Lung (tissue), 11 donors: ENCODE measurements at regions not wholly inside any gene's neighbourhood (a gene's known extent, or its start where the extent isn't known, plus 50 kb on each side); places are given as distances from the start of the nearest gene placed in this dataset.

Experiments used
- ATAC-seq: fragments of 200-7000 bp; cut with Tn5 transposase; one replicate; pipeline ENCODE4 v1.9.1; 2020; ENCODE audit warnings: moderate number of reproducible peaks; ENCODE audit not compliant: insufficient read depth, low FRiP score
- DNase-seq, 3 donors: peaks; one replicate each; pipeline ENCODE4 v3.0.0-alpha.2; 2013 to 2017
- H3K27ac ChIP-seq, 2 donors: one replicate each; pipeline ENCODE4 v1.5.1; 2013; ENCODE audit warnings: mild to moderate bottlenecking in 2 of 2, moderate library complexity in 2 of 2, control low read depth in 1 of 2, inconsistent platforms in 1 of 2, low read depth in 1 of 2, low read length in 1 of 2
- H3K27me3 ChIP-seq, 3 donors: one replicate each; pipeline ENCODE4 v1.5.1; 2013; ENCODE audit warnings: low read length in 2 of 3; ENCODE audit not compliant: control insufficient read depth in 3 of 3, insufficient read depth in 3 of 3
- H3K36me3 ChIP-seq, 4 donors: one replicate each; pipeline ENCODE4 v1.5.1; 2013; ENCODE audit warnings: low read length in 4 of 4, mild to moderate bottlenecking in 1 of 4, moderate library complexity in 1 of 4; ENCODE audit not compliant: control insufficient read depth in 4 of 4, insufficient read depth in 4 of 4
- H3K4me1 ChIP-seq, 5 donors: one replicate each; pipeline ENCODE4 v1.5.1; 2013; ENCODE audit warnings: low read length in 5 of 5, mild to moderate bottlenecking in 2 of 5, moderate library complexity in 1 of 5; ENCODE audit not compliant: control insufficient read depth in 5 of 5, insufficient read depth in 5 of 5
- H3K4me3 ChIP-seq: one replicate; pipeline ENCODE4 v1.5.1; 2013; ENCODE audit warnings: mild to moderate bottlenecking, control low read depth, moderate library complexity
- H3K9ac ChIP-seq, 2 donors: one replicate each; pipeline ENCODE4 v1.5.1; 2013; ENCODE audit warnings: low read length in 2 of 2, control low read depth in 1 of 2; ENCODE audit not compliant: insufficient read depth in 1 of 2
- H3K9me3 ChIP-seq, 4 donors: one replicate each; pipeline ENCODE4 v1.5.1; 2013; ENCODE audit warnings: low read length in 3 of 4, mild to moderate bottlenecking in 1 of 4, moderate library complexity in 1 of 4; ENCODE audit not compliant: control insufficient read depth in 4 of 4, insufficient read depth in 3 of 4
- WGBS, 2 donors: extraction: QIAGEN DNeasy Blood & Tissue Kit; methylation state at CpG; one replicate each; pipeline ENCODE4 v1.1.7; 2013; 5-methylcytosine and 5-hydroxymethylcytosine counted together
- TF ChIP-seq, protein P1 (sequence below): IDR thresholded peaks from 2 replicates; pipeline ENCODE4 v1.5.1; 2012; ENCODE audit warnings: mild to moderate bottlenecking; ENCODE audit errors: control extremely low read depth, extremely low read depth
- donor health status: control.
- donor health status: control.
- donor health status: Bipolar disorder and iron deficiency.
- donor health status: healthy.
- donor health status: DM: yes; HTN: yes; CAD: no.

DNA sequence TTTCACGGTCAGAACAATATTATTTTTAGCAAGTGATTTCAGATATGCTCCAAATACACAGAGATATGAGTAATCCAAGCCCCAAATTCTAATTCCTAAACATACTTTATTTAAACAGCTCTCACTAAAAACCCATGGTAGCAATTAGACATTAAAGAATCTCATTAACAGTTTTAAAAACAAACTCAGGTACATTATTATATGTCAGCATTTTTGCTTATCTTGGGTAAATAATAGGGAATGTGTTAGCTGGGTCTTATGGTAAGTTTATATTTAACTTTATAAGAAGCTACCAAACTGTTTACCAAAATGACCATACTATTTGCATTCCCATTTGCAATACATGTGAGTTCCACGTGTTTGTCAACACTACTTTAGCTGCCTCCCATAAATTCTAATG lies 511.1 kb downstream of the HTR1A start:
- DNase-seq = no peak
- 31 to 47% methylated on average over 2 of the region's 2 CpGs for WGBS, 2 donors
- ATAC-seq = no peak

DNA sequence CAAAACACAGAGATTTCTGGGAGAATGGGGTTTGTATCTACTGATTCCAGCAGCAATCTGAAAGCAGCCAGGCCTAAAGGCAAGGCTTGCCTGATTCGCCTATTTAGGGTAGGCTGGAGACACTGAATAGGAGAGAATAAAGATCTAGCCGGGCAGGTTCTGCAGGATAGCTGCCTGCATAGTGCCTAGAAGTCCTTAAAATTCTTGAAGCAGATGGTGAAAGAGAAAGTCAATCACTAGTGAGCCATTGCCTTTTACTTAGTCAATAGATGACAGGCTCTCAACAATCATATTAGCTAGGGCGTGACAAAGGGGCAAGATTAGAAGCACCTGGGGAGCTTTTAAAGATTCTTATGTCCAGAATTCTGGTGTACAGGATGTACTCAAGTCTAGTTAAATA lies 522.7 kb downstream of the HTR1A start:
- Histone ChIP-seq H3K9me3 (peaks cover 0 to 3% (median 0%) of the 10 kb centered on the region in 4 donors), H3K4me1 (peaks cover 0 to 4% (median 0%) of the 10 kb centered on the region in 5 donors), H3K27ac (no peak overlapping the region), H3K9ac (no peak overlapping the region), H3K27me3 (no peaks in the 10 kb centered on the region), H3K4me3 (no peak overlapping the region), H3K36me3 (no peaks in the 10 kb centered on the region)
- DNase-seq (peak in 2 of 3 donors; percentile 20 to 39), ATAC-seq (peak; percentile 75)
- TF ChIP-seq, protein P1, sequence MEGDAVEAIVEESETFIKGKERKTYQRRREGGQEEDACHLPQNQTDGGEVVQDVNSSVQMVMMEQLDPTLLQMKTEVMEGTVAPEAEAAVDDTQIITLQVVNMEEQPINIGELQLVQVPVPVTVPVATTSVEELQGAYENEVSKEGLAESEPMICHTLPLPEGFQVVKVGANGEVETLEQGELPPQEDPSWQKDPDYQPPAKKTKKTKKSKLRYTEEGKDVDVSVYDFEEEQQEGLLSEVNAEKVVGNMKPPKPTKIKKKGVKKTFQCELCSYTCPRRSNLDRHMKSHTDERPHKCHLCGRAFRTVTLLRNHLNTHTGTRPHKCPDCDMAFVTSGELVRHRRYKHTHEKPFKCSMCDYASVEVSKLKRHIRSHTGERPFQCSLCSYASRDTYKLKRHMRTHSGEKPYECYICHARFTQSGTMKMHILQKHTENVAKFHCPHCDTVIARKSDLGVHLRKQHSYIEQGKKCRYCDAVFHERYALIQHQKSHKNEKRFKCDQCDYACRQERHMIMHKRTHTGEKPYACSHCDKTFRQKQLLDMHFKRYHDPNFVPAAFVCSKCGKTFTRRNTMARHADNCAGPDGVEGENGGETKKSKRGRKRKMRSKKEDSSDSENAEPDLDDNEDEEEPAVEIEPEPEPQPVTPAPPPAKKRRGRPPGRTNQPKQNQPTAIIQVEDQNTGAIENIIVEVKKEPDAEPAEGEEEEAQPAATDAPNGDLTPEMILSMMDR = no peak
- 65 to 75% methylated on average over 3 of the region's 3 CpGs for WGBS, 2 donors

More for the DNA sequence above, 511.1 kb downstream of the HTR1A start:
- no peak overlapping the region for H3K4me3 ChIP-seq
- H3K27me3 ChIP-seq = no peaks in the 10 kb centered on the region
- H3K36me3 ChIP-seq = no peaks in the 10 kb centered on the region
- no peak overlapping the region for H3K9ac ChIP-seq
- no peak overlapping the region for H3K27ac ChIP-seq
- TF ChIP-seq, protein P1 = no peak
- H3K9me3 ChIP-seq = no peaks in the 10 kb centered on the region
- H3K4me1 ChIP-seq = no peaks in the 10 kb centered on the region

DNA sequence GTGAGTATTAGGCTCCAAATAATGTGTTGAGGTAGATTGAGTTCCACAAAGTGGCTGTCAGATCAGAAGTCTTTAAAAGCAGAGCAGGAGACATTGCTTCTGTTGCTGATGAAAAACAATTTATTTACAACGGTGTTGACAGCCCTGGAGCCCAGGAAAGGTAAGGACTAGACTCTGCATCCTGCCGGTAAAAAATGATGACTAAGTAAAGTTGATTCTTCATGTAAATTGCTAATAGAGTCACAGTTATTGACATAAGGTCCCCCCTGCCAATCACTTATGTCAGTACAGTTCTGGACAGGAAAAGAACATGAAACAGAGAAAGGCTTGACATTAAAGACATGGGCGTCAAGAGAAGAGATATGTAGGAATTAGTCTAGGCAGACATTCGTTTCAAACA lies 552.5 kb downstream of the HTR1A start:
- Histone ChIP-seq H3K9me3 (no peaks in the 10 kb centered on the region), H3K4me1 (no peaks in the 10 kb centered on the region), H3K27ac (no peak overlapping the region), H3K9ac (no peak overlapping the region), H3K36me3 (no peaks in the 10 kb centered on the region), H3K4me3 (no peak overlapping the region), H3K27me3 (no peaks in the 10 kb centered on the region)
- DNase-seq (no peak), ATAC-seq (no peak)
- TF ChIP-seq, protein P1 = no peak
- WGBS, 2 donors = 76 to 79% methylated on average over 4 of the region's 4 CpGs

DNA sequence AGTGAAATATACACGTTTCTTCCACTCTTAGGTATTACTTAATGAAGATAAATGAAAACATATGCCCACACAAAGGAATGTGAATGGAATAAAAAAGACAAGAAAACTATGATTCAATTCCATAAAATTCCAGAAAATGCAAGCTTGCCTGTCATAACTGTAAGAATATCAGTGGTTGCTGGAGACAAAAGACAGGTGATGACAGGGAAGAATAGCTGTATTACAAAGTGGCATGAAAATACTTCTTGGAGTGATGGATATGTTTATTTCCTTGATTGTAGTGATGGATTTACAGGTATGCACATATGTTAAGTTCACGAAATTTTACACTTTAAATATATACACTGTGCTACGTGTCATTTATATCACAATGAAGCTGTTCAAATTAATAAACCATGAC lies 553.3 kb downstream of the HTR1A start:
- no peaks in the 10 kb centered on the region for H3K4me1 ChIP-seq
- no peaks in the 10 kb centered on the region for H3K27me3 ChIP-seq
- no peak overlapping the region for H3K4me3 ChIP-seq
- TF ChIP-seq, protein P1 = no peak
- no peaks in the 10 kb centered on the region for H3K36me3 ChIP-seq
- H3K27ac ChIP-seq = no peak overlapping the region
- DNase-seq = no peak
- no peak for ATAC-seq
- H3K9me3 ChIP-seq = no peaks in the 10 kb centered on the region
- no peak overlapping the region for H3K9ac ChIP-seq
- WGBS, 2 donors = 48 to 69% methylated on average over 3 of the region's 3 CpGs
